GM13977 (cell line): ENCODE measurements at regions not wholly inside any gene's neighbourhood (a gene's known extent, or its start where the extent isn't known, plus 50 kb on each side); places are given as distances from the start of the nearest gene placed in this dataset.

Source experiments
- DNase-seq: peaks from one replicate; pipeline ENCODE4 v3.0.0; 2012; ENCODE audit warnings: low spot score
- in situ Hi-C: fragments of 300-500 bp; cut with MboI; formaldehyde crosslinking; loops from one replicate; pipeline ENCODE4 v1.12.0; 2022; ENCODE audit warnings: low sequenced_read_pairs, low pct_unique_long_range_greater_than_20kb, mixed read lengths, inconsistent platforms; ENCODE audit not compliant: unreplicated experiment
- TF ChIP-seq, protein P1 (sequence below): IDR thresholded peaks from 2 replicates; pipeline ENCODE4 v1.5.1; 2012; ENCODE audit warnings: mild to moderate bottlenecking, control low read depth; ENCODE audit not compliant: insufficient read depth; ENCODE audit errors: extremely low read depth, missing control alignments

DNA sequence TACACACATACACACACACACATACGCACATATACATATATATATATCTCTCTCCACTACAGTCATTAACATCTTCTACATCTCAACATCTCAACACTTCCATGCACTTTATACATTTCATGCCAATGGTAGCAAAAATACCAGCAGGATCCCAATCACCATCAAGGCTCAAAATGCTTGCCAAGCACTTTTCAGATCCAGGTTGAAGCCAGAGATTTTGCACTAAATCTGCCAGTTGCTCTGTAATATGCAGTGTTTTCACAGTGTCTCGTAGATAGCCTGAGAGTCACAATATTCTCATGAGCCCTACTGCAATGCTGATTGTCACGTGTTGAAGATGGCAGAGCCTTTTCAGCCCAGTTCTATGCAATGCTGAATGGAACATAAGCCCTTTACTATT lies 1140.9 kb upstream of the C9orf72 start:
- no peak for DNase-seq
- in situ Hi-C loops, result no loop called here
- TF ChIP-seq, protein P1, sequence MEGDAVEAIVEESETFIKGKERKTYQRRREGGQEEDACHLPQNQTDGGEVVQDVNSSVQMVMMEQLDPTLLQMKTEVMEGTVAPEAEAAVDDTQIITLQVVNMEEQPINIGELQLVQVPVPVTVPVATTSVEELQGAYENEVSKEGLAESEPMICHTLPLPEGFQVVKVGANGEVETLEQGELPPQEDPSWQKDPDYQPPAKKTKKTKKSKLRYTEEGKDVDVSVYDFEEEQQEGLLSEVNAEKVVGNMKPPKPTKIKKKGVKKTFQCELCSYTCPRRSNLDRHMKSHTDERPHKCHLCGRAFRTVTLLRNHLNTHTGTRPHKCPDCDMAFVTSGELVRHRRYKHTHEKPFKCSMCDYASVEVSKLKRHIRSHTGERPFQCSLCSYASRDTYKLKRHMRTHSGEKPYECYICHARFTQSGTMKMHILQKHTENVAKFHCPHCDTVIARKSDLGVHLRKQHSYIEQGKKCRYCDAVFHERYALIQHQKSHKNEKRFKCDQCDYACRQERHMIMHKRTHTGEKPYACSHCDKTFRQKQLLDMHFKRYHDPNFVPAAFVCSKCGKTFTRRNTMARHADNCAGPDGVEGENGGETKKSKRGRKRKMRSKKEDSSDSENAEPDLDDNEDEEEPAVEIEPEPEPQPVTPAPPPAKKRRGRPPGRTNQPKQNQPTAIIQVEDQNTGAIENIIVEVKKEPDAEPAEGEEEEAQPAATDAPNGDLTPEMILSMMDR, result no peak

DNA sequence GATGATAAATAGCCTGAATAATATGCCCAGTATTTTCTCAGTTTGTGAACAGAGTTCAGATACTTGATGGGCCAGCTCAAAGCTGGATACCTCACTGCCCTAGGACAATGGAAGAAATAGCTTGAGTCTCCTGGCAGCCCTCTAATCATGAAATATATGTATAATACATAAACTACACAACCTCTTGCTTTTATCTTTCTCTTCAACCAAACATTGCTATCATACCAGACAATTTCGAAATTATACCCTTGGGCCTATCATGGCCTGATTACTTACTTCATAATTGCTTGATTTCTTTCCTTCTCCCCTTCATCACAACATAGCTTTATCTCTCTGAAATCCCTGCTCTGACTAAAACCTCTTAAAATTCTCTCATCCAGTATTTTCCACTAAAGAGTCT lies 1144.9 kb upstream of the C9orf72 start:
- no peak for DNase-seq
- TF ChIP-seq, protein P1, result no peak
- in situ Hi-C loops, result no loop called here

DNA sequence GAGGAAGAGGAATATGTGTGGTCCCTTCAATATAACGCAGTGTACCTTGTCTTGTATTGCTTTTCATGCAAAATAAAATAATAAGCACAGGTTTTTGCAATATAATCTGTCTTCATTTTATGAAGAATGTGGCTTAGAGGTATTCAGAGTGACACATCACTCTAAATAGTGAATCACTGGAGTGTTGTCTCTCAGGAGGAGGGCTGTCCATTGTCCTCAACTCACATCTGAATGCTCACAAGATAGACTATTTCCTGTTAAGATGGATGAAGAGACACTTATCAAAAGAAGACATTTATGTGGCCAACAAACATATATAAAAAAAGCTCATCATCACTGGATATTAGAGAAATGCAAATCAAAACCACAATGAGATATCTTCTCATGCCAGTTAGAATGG lies 1147.5 kb upstream of the C9orf72 start:
- TF ChIP-seq, protein P1, result no peak
- in situ Hi-C loops, result no loop called here
- no peak for DNase-seq

DNA sequence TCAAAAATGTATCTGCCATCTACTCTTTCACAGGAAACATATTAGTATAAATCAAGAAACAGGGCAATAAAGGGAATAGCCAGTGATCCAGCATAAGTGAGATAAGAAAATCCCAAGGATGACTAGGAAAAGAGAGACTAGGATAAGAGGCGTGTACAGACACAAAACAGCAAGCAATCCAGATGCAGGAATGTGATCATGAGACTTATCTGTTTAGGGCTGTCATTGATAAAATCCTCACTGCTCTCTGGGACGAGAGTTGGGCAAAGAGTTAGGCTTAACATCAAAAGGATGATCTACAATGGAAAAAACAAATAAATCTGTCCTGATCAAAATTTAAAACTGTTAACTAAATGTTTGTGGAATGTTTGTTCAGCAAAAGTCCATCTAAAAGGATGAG lies 1156.8 kb upstream of the C9orf72 start:
- TF ChIP-seq, protein P1, result no peak
- in situ Hi-C loops, result no loop called here
- DNase-seq, result no peak

DNA sequence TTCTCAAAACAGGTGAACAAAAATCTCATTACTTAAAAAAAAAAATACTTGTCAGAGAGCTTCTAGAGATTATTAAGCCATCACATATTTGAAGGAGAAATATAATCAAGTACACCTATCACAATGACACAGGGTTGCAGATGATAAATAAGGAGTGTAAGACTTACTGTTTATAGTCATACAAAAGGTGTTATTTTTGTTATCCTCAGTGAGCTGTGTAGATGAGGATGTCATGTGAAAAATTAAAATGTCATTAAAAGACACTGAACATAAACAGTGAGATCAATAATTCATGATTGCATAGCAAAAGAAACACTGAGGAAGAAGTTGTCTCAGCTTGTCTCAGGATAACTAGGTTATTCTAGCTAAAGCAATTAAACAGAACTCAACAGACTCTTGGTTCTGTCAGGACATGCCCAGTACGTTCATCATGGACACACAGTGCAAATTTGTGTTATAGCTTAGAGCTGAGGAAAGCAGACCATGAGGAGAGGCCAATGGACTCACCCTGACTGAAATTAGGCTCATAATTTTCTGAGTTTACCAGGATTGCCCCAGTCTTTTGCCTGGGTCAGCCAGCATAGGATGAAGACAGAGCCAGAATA lies 1162.6 kb upstream of the C9orf72 start:
- TF ChIP-seq, protein P1, result no peak
- no peak for DNase-seq
- in situ Hi-C loops, result no loop called here

DNA sequence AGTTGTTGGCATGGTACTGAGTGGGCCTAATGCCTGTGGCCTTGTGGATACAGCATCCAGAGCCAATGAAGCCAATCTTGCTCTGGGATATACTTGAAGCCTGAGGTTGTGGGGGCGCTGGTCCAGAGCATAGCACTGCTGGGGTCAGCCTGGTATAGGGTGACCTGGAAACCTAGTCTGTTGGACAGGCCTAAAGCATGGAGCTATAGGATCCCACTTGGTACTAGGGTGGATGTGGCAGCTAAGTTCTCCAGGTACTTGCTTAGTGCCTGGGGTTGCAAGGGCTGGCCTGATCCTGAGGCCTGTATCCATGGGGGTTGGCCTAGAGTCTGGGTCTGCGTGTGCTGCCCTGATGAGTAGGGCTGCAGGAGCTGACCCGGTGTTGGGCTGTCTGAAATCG lies 1168.2 kb upstream of the C9orf72 start:
- DNase-seq, result no peak
- in situ Hi-C loops, result no loop called here
- TF ChIP-seq, protein P1, result no peak

DNA sequence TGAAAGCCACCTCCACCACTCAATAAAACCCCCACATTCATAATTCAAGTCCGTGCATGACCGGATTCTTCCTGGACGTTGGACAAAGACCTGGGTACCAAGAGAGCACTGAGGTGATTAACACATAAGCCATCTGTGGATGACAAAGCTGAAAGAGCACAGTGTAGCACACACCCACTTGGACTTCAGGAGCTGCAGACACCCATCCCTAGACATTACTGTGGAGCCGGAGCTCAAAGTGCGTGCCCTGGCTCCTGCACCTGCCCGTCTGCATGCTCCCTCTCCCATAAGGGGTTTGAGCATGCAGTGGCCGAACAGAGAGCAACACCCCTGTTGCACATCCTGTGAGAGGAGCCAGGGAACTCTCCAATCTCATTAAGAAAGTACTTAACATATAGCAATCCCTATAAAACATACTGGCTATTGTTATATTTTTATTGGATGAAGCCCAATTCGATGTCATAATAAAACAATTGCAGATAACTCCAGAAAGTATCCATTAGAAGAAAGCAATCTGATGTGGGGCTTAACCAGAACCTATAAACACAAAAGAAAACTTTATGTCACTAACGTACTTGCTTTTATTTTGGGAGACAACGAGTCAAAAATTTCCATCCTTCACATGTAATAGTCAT lies 1174.2 kb upstream of the C9orf72 start:
- TF ChIP-seq, protein P1, result no peak
- in situ Hi-C loops, result no loop called here
- no peak for DNase-seq
